Breast epithelium (tissue), 3 donors: ENCODE measurements at regions not wholly inside any gene's neighbourhood (a gene's known extent, or its start where the extent isn't known, plus 50 kb on each side); places are given as distances from the start of the nearest gene placed in this dataset.

Experiments
- POLR2A ChIP-seq: fragments of 450-650 bp; IDR thresholded peaks from one replicate; pipeline ENCODE4 v1.6.1; 2016; ENCODE audit warnings: antibody characterized with exemption, mild to moderate bottlenecking, moderate library complexity
- POLR2AphosphoS5 ChIP-seq, 3 donors: sonication (generic); formaldehyde crosslinking; IDR thresholded peaks; one replicate each; pipeline ENCODE4 v1.6.1; 2017; ENCODE audit warnings: antibody characterized with exemption in 3 of 3
- TF ChIP-seq, protein P1 (sequence below), 3 donors: fragments of 450-650 bp; IDR thresholded peaks; one replicate each; pipeline ENCODE4 v1.5.1; 2016 to 2017; ENCODE audit warnings: antibody characterized with exemption in 3 of 3, mild to moderate bottlenecking in 3 of 3, moderate library complexity in 3 of 3

DNA sequence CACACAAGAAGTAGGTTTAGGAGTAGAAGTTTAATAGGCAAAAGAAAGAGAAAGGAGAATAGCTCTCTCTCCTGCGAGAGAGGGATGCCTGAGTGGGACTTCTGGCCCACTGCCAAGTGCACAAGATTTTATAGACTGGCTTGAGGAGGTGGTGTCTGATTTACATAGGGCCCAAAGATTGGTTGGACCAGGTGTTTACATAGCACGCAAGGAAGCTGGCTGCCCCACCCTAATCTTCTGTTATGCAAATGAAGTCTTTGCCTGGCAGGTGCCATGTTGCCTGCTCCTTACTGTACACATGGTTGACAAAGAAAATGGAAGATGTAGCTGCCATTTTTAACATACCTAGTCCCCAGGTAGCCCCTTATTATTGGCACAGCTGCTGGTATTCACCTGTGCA is 170.8 kb upstream of the GATB start:
- TF ChIP-seq, protein P1, sequence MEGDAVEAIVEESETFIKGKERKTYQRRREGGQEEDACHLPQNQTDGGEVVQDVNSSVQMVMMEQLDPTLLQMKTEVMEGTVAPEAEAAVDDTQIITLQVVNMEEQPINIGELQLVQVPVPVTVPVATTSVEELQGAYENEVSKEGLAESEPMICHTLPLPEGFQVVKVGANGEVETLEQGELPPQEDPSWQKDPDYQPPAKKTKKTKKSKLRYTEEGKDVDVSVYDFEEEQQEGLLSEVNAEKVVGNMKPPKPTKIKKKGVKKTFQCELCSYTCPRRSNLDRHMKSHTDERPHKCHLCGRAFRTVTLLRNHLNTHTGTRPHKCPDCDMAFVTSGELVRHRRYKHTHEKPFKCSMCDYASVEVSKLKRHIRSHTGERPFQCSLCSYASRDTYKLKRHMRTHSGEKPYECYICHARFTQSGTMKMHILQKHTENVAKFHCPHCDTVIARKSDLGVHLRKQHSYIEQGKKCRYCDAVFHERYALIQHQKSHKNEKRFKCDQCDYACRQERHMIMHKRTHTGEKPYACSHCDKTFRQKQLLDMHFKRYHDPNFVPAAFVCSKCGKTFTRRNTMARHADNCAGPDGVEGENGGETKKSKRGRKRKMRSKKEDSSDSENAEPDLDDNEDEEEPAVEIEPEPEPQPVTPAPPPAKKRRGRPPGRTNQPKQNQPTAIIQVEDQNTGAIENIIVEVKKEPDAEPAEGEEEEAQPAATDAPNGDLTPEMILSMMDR (IDR thresholded peaks at IDR 0.05) = no peak
- TF ChIP-seq POLR2AphosphoS5 (IDR thresholded peaks at IDR 0.05) = no peak
- TF ChIP-seq POLR2A = no peak
